GM12891 (cell line): ENCODE measurements at regions not wholly inside any gene's neighbourhood (a gene's known extent, or its start where the extent isn't known, plus 50 kb on each side); places are given as distances from the start of the nearest gene placed in this dataset.
"Not testable (repeated sequence)": the region's sequence is repeated elsewhere in the genome, so short reads cannot be mapped to it uniquely, and the experiment has no call there.

Experiments used
- DNase-seq: peaks from one replicate; pipeline ENCODE4 v3.0.0; 2011; ENCODE audit warnings: low spot score; ENCODE audit not compliant: insufficient read length
- FAIRE-seq: peaks from 2 replicates; lab custom pipeline; 2011; peaks lifted over from hg19 to GRCh38; lab: Jason Lieb, UNC
- PAX5 ChIP-seq: IDR thresholded peaks from 2 replicates; pipeline ENCODE4 v1.6.1; 2011; ENCODE audit warnings: low read length, moderate library complexity, mild to moderate bottlenecking; ENCODE audit not compliant: insufficient read depth, severe bottlenecking
- POLR2A ChIP-seq: IDR thresholded peaks from 2 replicates; pipeline ENCODE4 v1.6.1; 2011; ENCODE audit warnings: low read depth, low read length, control low read depth
- POLR2AphosphoS5 ChIP-seq: IDR thresholded peaks from 2 replicates; pipeline ENCODE4 v1.6.1; 2011; ENCODE audit warnings: low read depth, low read length, control low read depth
- POU2F2 ChIP-seq: IDR thresholded peaks from 2 replicates; pipeline ENCODE4 v1.6.1; 2011; ENCODE audit warnings: low read depth, mild to moderate bottlenecking, control low read depth, low read length, moderate library complexity
- SPI1 ChIP-seq: IDR thresholded peaks from 2 replicates; pipeline ENCODE4 v1.6.1; 2011; ENCODE audit warnings: low read depth, low read length, control low read depth
- TAF1 ChIP-seq: IDR thresholded peaks from 2 replicates; pipeline ENCODE4 v1.6.1; 2011; ENCODE audit warnings: low read depth, low read length, control low read depth

DNA sequence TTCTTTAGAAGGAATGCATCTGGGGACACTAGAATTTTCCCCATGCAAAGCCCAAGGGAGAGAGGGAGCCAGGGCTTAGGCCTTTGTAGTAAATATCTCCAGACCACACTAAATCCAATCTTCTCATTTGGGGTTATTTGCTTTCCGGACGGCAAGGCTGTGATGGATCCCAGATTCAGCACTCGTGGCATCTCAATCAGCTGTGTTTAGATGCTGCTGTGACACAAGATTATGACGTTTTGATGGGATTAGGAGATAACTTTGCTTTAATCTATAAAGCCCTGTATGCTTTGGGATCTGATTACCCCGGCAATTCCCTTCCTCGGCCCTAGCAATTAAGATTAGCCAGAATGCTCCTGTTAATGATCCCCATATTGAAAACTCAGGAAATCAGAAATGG is 686.7 kb upstream of the TBX3 start:
- FAIRE-seq (no peak), DNase-seq (no peak)
- TF ChIP-seq POLR2A, result no peak
- no peak for TF ChIP-seq POU2F2
- no peak for TF ChIP-seq PAX5
- TF ChIP-seq SPI1, result no peak
- TF ChIP-seq TAF1, result no peak
- TF ChIP-seq POLR2AphosphoS5, result no peak

GRCh38 chr12:115370207-115370606 is 686.2 kb upstream of the TBX3 start:
- no peak for TF ChIP-seq TAF1
- no peak for TF ChIP-seq POU2F2
- TF ChIP-seq POLR2A, result no peak
- TF ChIP-seq POLR2AphosphoS5, result no peak
- TF ChIP-seq PAX5, result no peak
- no peak for TF ChIP-seq SPI1
- no peak for DNase-seq
- no peak for FAIRE-seq

DNA sequence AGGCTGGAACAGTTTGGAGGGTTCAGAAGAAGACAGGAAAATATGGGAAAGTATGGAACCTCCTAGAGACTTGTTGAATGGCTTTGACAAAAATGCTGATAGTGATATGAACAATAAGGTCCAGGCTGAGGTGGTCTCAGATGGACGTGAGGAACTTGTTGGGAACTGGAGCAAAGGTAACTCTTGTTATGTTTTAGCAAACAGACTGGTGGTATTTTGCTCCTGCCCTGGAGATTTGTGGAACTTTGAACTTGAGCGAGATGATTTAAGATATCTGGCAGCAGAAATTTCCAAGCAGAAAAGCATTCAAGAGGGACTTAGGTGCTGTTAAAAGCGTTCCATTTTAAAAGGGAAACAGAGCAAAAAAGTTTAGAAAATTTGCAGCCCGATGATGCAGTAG is 682.3 kb upstream of the TBX3 start:
- FAIRE-seq, DNase-seq: not testable (repeated sequence)

- not testable (repeated sequence) for FAIRE-seq, DNase-seq
Observed at GRCh38 chr12:115365765-115366164, 681.8 kb upstream of the TBX3 start.

DNA sequence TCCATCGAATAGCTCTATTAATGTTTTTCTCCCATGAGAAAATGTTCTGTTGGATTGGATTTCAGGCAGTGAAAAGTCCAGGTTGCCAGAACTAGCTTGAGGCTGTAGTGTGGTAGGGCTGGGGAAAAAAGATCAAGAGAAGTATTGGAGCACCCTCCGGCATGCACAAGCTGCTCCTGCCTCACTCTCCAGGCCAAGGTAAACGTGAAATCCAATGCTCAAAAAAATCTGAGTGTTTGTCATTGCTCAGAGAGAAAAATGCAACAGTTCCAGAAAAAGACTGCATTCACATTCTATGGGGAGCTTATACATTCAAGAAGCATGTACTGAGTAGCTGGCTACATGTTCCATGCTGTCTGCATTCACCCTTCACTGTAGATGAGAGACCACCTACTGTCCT is 680.9 kb upstream of the TBX3 start:
- TF ChIP-seq SPI1 (no peak), PAX5 (no peak), POLR2AphosphoS5 (no peak), POLR2A (no peak), POU2F2 (no peak), TAF1 (no peak)
- no peak for FAIRE-seq
- DNase-seq, result no peak

DNA sequence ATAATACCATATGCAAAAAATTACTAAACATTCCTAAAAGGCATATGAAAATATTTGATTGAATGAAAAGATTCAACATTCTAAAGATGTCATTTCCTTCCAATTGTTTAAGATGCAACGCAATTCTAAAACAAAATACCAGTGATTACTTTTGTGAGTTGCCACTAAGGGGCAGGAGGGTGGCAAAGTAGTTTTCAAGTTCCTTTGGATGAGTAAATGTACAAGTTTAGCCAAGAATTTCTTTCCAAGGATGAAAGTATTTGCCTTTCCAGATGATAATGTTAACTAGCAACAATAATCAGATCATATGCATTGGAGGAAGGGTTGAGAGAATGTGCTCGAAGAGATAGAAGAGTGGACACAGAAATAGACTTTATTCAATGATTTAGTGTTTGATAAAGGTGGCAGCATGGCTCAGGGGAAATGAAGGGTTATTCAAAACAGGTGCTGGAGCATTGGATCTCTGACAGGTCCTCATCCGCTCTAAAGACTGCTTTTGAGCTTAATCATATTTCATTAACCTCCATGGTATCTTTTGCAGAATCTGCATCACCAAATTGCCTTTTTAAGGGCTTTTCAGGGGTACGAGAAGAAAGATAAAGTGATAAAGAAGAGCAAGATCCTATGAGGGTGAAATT is 678.5 kb upstream of the TBX3 start:
- TF ChIP-seq PAX5 (no peak), POLR2A (no peak), SPI1 (no peak), POLR2AphosphoS5 (no peak), TAF1 (no peak), POU2F2 (no peak)
- FAIRE-seq (no peak), DNase-seq (no peak)

- no peak for DNase-seq
- TF ChIP-seq SPI1, result no peak
- TF ChIP-seq POU2F2, result no peak
- TF ChIP-seq POLR2A, result no peak
- no peak for TF ChIP-seq PAX5
- no peak for TF ChIP-seq POLR2AphosphoS5
- no peak for TF ChIP-seq TAF1
- FAIRE-seq, result no peak
Observed at GRCh38 chr12:115357681-115358080, 673.7 kb upstream of the TBX3 start.

DNA sequence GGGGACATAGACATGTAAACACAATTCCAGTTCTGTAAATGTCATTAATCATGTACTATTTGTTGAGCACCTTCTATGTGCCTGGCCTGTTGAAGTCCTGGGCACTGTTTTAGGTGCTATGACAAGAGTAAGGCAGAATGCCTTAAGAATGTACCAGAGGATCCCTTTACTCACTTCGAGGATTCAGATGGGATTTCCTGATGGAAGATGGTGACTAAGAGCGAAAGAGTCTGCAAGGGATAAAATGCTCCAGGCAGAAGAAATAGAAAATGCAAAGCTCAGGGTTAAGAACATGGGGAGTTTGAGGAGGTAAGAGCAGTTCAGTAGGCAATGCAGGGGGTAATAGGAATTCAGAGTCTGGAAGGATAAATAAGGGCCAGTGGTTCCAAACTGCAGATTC is 671.3 kb upstream of the TBX3 start:
- no peak for FAIRE-seq
- DNase-seq, result no peak
- no peak for TF ChIP-seq POU2F2
- TF ChIP-seq PAX5, result no peak
- no peak for TF ChIP-seq POLR2A
- TF ChIP-seq POLR2AphosphoS5, result no peak
- no peak for TF ChIP-seq TAF1
- no peak for TF ChIP-seq SPI1

DNA sequence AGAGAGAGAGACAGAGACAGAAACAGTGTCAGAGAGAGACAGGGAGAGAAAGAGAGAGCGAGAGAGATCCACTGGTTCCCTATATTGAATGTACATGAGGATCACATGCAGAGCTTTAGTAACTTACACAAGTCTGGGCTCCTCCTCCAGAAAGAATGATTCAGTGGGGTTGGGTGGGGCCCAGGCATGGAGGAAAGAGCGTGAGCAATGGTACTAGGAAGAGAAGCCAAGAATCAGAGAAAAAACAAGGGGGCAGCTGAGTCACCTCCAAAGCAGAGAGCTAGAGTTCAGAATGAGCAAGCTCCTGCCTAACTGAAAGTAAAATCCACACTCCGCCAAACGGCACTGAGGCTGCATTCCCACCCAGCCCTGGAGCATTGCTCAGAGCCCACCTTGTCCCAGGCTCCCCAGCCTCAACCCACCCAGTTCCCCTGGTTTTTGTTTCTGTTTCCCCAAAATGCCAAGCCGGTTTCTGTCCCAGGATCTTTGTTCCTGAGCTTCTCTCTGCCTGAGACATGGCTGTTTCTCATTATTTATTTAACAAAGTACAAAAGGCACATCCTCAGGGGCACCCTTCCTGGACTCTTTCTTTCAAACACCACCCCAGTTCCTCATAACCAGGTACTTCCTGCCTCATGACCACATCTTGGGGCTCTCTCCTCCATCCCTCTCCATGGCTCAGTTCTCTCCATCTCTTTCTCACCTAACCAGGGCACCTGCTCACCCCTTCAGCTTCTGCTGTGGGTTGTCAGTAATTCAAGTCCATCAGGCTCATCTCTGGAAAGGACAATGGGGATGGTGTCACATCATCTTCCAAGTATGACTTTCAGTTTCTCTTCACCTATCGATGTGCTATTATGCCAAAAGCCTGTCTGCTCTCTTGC is 670.3 kb upstream of the TBX3 start:
- FAIRE-seq, result no peak
- no peak for DNase-seq
- TF ChIP-seq POLR2AphosphoS5, result no peak
- TF ChIP-seq POU2F2, result no peak
- no peak for TF ChIP-seq PAX5
- no peak for TF ChIP-seq SPI1
- TF ChIP-seq TAF1, result no peak
- TF ChIP-seq POLR2A, result no peak

DNA sequence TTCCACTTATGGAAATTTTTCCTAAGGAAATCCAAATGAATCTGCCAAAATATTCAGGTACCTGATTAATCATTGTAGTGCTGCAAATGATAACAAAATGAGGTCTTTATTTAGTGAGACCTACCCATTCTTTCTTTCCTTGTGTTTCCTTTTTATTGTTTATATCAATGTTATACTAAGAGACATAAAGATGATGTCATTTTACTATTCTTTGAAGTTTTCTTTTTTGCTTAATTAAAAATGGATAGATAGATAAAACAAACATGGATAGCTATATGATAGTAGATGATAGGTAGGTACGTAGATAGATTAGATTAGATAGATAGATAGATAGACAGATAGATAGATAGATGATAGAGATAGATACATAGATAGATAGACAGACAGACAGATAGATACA is 669.5 kb upstream of the TBX3 start:
- no peak for DNase-seq
- FAIRE-seq, result no peak
- TF ChIP-seq PAX5 (no peak), POLR2A (no peak), POU2F2 (no peak)
